H7 (cell line): ENCODE measurements at regions not wholly inside any gene's neighbourhood (a gene's known extent, or its start where the extent isn't known, plus 50 kb on each side); places are given as distances from the start of the nearest gene placed in this dataset.

ENCODE experiments used
- DNase-seq: peaks from one replicate; pipeline ENCODE4 v3.0.0; 2012
- H3K27me3 ChIP-seq: 2 replicates; pipeline ENCODE4 v1.6.0; 2011; ENCODE audit warnings: mild to moderate bottlenecking, low read length; ENCODE audit not compliant: control insufficient read depth, insufficient read depth
- H3K36me3 ChIP-seq: replicated peaks from 2 replicates; pipeline ENCODE4 v1.5.1; 2011; ENCODE audit warnings: low read length; ENCODE audit not compliant: control insufficient read depth, insufficient read depth
- H3K4me3 ChIP-seq: 2 replicates; pipeline ENCODE4 v1.5.1; 2011; ENCODE audit warnings: low read depth, mild to moderate bottlenecking, control low read depth, low read length, moderate library complexity; ENCODE audit not compliant: insufficient read depth

DNA sequence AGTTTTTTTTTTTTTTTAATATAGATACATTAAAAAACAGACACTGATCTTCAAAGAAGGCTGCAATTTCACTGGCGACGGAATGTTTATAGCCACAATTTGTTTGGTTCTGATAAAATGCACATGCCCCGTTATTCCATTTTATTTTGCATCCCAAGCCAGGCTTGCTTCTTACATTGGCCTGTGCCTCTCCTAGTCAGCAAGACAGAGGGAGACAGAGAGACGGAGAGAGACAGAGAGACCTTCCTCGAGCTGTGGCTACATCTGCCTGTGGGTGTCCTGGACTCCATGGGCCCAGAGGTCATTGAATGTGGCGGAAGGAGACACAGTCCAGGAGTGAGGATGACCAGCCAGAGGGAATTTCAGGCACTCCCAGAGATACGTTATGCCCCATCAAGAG, 926.6 kb downstream of the VRK1 start:
- H3K27me3 ChIP-seq, result no peaks in the 10 kb centered on the region
- no peaks in the 10 kb centered on the region for H3K36me3 ChIP-seq
- no peak for DNase-seq
- no peak overlapping the region for H3K4me3 ChIP-seq

DNA sequence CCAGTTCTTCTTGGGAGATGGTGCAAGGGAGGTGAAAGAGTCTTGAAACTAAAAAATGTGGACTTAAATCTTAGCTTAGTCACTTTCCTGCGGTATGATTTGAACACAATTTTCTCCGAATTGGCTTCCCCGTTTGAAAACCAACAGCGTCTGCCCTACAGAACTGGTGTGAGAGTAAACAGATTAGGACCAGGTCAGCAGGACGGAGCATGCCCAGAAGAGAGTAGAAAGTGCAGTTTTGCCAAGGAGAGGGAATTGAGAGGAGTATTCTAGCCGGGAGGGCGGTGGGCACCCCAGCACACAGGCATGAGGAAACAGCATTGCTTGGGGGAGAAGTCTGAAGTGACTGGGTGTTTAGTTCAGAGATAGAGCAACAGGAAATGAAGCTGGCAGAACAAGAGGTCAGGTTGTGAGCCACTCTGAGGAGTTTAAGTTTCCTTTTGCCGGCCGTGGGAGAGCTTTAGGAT, 927.1 kb downstream of the VRK1 start:
- Histone ChIP-seq H3K36me3 (no peaks in the 10 kb centered on the region), H3K27me3 (no peaks in the 10 kb centered on the region)
- no peak for DNase-seq

GRCh38 chr14:97726676-97727075, 929.5 kb downstream of the VRK1 start:
- Histone ChIP-seq H3K36me3 (no peaks in the 10 kb centered on the region), H3K27me3 (no peaks in the 10 kb centered on the region)

More for the DNA sequence above, 927.1 kb downstream of the VRK1 start:
- H3K4me3 ChIP-seq, result no peak overlapping the region

GRCh38 chr14:97730706-97731105, 933.5 kb downstream of the VRK1 start:
- H3K36me3 ChIP-seq, result no peaks in the 10 kb centered on the region
- no peaks in the 10 kb centered on the region for H3K27me3 ChIP-seq
- no peak overlapping the region for H3K4me3 ChIP-seq
- no peak for DNase-seq

More at GRCh38 chr14:97726676-97727075, 929.5 kb downstream of the VRK1 start:
- no peak for DNase-seq
- no peak overlapping the region for H3K4me3 ChIP-seq

GRCh38 chr14:97731800-97732199, 934.6 kb downstream of the VRK1 start:
- Histone ChIP-seq H3K27me3 (no peaks in the 10 kb centered on the region), H3K4me3 (no peak overlapping the region), H3K36me3 (no peaks in the 10 kb centered on the region)
- no peak for DNase-seq

DNA sequence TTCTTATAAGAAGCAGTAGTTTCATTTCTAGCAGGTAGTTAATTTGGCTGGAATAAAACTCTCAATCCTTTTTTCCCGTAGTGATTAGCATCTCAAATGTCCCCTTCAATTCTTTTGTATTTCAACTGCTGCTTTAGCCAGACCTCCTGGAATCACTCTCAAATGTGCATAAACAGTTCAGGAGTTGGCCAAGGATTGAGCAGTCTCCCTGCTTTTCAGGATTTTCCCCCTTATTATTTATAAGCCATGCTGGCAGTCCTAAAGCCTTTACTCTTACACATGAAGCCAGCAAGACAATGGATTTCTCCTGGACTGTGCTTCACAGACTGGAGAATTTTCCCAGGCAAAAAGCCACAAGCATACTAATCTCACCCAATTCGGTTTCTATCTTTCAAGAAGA, 950.1 kb downstream of the VRK1 start:
- Histone ChIP-seq H3K36me3 (no peaks in the 10 kb centered on the region), H3K4me3 (no peak overlapping the region), H3K27me3 (no peaks in the 10 kb centered on the region)
- DNase-seq, result peak; percentile 28

GRCh38 chr14:97748616-97749015, 951.4 kb downstream of the VRK1 start:
- no peak overlapping the region for H3K4me3 ChIP-seq
- no peak for DNase-seq
- H3K27me3 ChIP-seq, result no peaks in the 10 kb centered on the region
- no peaks in the 10 kb centered on the region for H3K36me3 ChIP-seq

GRCh38 chr14:97757491-97757890, 960.3 kb downstream of the VRK1 start:
- no peak overlapping the region for H3K4me3 ChIP-seq
- no peaks in the 10 kb centered on the region for H3K27me3 ChIP-seq
- DNase-seq, result no peak
- no peaks in the 10 kb centered on the region for H3K36me3 ChIP-seq

- Histone ChIP-seq H3K27me3 (no peaks in the 10 kb centered on the region), H3K36me3 (no peaks in the 10 kb centered on the region), H3K4me3 (no peak overlapping the region)
- DNase-seq, result no peak
Measured at GRCh38 chr14:97760050-97760449, 962.9 kb downstream of the VRK1 start.

- no peak for DNase-seq
- no peaks in the 10 kb centered on the region for H3K27me3 ChIP-seq
- no peaks in the 10 kb centered on the region for H3K36me3 ChIP-seq
- H3K4me3 ChIP-seq, result no peak overlapping the region
Measured at GRCh38 chr14:97762386-97762785, 965.2 kb downstream of the VRK1 start.

DNA sequence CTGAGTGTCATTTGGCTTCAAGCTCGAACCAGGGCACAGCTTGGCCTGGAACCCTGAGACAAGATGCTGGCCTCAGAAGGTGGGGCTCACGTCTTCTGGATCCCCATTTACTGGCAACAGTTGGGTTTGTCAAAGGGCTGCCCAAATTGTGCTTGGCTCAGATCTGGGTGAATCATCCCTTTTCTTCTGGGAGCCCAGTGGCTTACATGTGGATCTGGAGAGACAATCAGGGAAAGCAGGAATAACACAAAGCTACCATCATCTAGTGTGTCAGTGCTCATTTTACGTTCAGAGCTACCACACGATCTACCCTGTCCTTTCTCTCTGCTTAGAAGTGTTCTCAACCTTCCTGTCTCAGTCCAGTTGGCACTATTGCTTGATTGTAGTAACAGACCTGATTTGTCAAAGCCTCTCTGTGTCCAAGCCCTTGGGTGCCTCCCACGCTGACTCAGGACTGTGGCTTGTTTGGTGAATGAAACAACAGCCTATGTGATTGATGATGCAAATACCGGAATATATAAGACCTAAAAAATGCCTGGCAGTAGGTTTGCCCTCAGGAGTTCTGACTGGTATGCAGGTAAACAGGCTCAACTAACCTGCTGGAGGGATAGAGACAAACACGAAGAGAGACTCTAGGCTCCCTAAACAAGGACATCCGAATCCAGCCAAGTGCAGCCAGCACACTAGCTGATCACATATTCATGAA, 974.3 kb downstream of the VRK1 start:
- DNase-seq, result no peak
- Histone ChIP-seq H3K27me3 (no peaks in the 10 kb centered on the region), H3K36me3 (no peaks in the 10 kb centered on the region), H3K4me3 (no peak overlapping the region)

DNA sequence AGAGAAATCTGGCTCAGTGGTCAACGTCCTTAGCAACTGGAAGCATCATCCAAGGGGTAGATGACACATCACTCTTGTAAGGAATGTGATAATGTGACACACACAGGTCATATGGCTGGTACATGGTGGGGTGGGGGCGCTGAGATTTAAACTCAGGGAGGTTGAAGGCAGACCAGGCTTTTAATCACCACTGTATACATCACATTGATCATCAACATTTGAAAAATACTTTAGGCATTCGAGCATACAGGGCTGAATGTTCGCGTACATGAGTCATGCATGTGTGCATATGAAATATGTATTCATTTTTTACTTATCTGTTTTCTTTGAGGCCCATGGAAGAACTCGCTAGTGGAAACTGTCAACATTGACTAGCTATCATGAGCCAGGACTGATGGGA, 976.4 kb downstream of the VRK1 start:
- no peaks in the 10 kb centered on the region for H3K27me3 ChIP-seq
- no peaks in the 10 kb centered on the region for H3K36me3 ChIP-seq

GRCh38 chr14:97776890-97777558, 979.8 kb downstream of the VRK1 start:
- Histone ChIP-seq H3K36me3 (no peaks in the 10 kb centered on the region), H3K27me3 (no peaks in the 10 kb centered on the region), H3K4me3 (no peak overlapping the region)
- no peak for DNase-seq

More for the DNA sequence above, 976.4 kb downstream of the VRK1 start:
- DNase-seq, result no peak
- no peak overlapping the region for H3K4me3 ChIP-seq

GRCh38 chr14:97777622-97778355, 980.6 kb downstream of the VRK1 start:
- H3K36me3 ChIP-seq, result no peaks in the 10 kb centered on the region
- DNase-seq, result no peak

GRCh38 chr14:97779140-97779539, 982.0 kb downstream of the VRK1 start:
- Histone ChIP-seq H3K27me3 (no peaks in the 10 kb centered on the region), H3K36me3 (no peaks in the 10 kb centered on the region), H3K4me3 (no peak overlapping the region)
- DNase-seq, result no peak

More at GRCh38 chr14:97777622-97778355, 980.6 kb downstream of the VRK1 start:
- no peaks in the 10 kb centered on the region for H3K27me3 ChIP-seq
- no peak overlapping the region for H3K4me3 ChIP-seq
